ENCODE measurements at regions not wholly inside any gene's neighbourhood (a gene's known extent, or its start where the extent isn't known, plus 50 kb on each side); places are given as distances from the start of the nearest gene placed in this dataset.

DNA sequence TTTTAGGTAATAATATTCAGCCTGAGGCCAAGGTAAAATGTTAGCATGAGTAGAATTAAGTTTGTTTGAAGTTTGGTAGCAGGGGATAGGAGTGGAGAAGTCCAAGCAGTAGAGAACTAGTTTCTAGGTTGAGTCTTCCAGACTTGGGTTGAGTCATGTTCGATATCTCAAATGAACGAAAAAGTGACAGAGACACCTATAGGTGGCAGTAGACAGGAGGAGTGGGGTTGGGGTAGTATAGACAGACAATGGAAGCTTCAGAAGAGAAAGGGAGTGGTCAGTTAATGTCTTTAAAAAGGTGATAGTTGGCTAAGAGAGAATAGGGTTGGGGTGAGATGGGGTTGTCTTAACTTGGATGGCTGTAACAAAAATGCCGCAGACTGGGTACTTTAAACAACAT lies 58.7 kb upstream of the EMCN start:
- no peaks in the 10 kb centered on the region for H3K9me3 ChIP-seq (ENCODE audit: low read length)
- H3K36me3 ChIP-seq (ENCODE audit: insufficient read depth, low read length), result no peaks in the 10 kb centered on the region
- no peak overlapping the region for H3K4me2 ChIP-seq (ENCODE audit: low read length)
- DNase-seq (ENCODE audit: low spot score), result peak; percentile 1
- no peak for TF ChIP-seq EZH2phosphoT487 (IDR thresholded peaks at IDR 0.05; ENCODE audit: borderline replicate concordance, low read depth, low read length)
- TF ChIP-seq, protein P1, sequence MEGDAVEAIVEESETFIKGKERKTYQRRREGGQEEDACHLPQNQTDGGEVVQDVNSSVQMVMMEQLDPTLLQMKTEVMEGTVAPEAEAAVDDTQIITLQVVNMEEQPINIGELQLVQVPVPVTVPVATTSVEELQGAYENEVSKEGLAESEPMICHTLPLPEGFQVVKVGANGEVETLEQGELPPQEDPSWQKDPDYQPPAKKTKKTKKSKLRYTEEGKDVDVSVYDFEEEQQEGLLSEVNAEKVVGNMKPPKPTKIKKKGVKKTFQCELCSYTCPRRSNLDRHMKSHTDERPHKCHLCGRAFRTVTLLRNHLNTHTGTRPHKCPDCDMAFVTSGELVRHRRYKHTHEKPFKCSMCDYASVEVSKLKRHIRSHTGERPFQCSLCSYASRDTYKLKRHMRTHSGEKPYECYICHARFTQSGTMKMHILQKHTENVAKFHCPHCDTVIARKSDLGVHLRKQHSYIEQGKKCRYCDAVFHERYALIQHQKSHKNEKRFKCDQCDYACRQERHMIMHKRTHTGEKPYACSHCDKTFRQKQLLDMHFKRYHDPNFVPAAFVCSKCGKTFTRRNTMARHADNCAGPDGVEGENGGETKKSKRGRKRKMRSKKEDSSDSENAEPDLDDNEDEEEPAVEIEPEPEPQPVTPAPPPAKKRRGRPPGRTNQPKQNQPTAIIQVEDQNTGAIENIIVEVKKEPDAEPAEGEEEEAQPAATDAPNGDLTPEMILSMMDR (conservative IDR thresholded peaks at IDR 0.05; ENCODE audit: low read length), result peak; percentile 57
- no peaks in the 10 kb centered on the region for H3K4me1 ChIP-seq (ENCODE audit: insufficient read depth, low read length, poor library complexity, severe bottlenecking)
- no peak overlapping the region for H2AFZ ChIP-seq (ENCODE audit: low read length)
- CTCF ChIA-PET (ENCODE audit: unreplicated experiment), result no interaction called here
- no TSS peak for BruUV-seq (replicated peaks)
- H4K20me1 ChIP-seq (ENCODE audit: insufficient read depth, low read length), result no peaks in the 10 kb centered on the region
- no peaks in the 10 kb centered on the region for H3K9me2 ChIP-seq (ENCODE audit: insufficient read depth, low read length)
- no peak overlapping the region for H3K27ac ChIP-seq (ENCODE audit: low read depth, low read length, poor library complexity, severe bottlenecking)
- no peaks in the 10 kb centered on the region for H3K79me2 ChIP-seq (ENCODE audit: insufficient read depth, low read depth, low read length)
- POLR2A ChIA-PET, result no interaction called here
- intact Hi-C loops (cut with micrococcal nuclease; ENCODE audit: unreplicated experiment), result no loop called here
- no peak overlapping the region for H3K4me3 ChIP-seq (ENCODE audit: low read depth, low read length, poor library complexity, severe bottlenecking)

DNA sequence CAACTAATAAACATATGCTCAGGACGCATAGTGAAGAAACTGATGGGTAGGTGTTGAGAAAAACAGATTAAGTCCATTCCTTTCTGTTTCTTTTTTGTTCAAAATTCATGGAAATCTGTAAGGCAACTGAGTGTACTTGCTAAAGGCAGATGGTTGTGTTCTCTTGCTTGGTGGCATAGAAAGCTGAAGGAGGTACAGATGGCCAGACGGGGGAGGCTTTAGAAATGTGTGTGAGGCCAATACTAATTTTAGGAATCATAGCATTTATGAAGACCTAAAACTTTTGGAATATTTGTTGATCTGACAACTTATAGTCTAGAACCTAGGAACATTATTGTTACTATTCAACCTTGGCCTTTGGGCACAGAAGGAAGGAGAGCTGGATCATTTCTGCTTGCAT lies 56.8 kb upstream of the EMCN start:
- Histone ChIP-seq H3K4me1 (ENCODE audit: insufficient read depth, low read length, poor library complexity, severe bottlenecking) (no peaks in the 10 kb centered on the region), H3K9me2 (ENCODE audit: insufficient read depth, low read length) (no peaks in the 10 kb centered on the region), H4K20me1 (ENCODE audit: insufficient read depth, low read length) (no peaks in the 10 kb centered on the region), H3K36me3 (ENCODE audit: insufficient read depth, low read length) (no peaks in the 10 kb centered on the region), H3K4me2 (ENCODE audit: low read length) (no peak overlapping the region), H3K4me3 (ENCODE audit: low read depth, low read length, poor library complexity, severe bottlenecking) (no peak overlapping the region), H2AFZ (ENCODE audit: low read length) (no peak overlapping the region), H3K27ac (ENCODE audit: low read depth, low read length, poor library complexity, severe bottlenecking) (no peak overlapping the region), H3K79me2 (ENCODE audit: insufficient read depth, low read depth, low read length) (no peaks in the 10 kb centered on the region), H3K9me3 (ENCODE audit: low read length) (no peaks in the 10 kb centered on the region)
- BruUV-seq (replicated peaks), result no TSS peak
- TF ChIP-seq EZH2phosphoT487 (IDR thresholded peaks at IDR 0.05; ENCODE audit: borderline replicate concordance, low read depth, low read length), result no peak
- TF ChIP-seq, protein P1 (conservative IDR thresholded peaks at IDR 0.05; ENCODE audit: low read length), result no peak
- no peak for DNase-seq (ENCODE audit: low spot score)
- intact Hi-C loops (cut with micrococcal nuclease; ENCODE audit: unreplicated experiment), result no loop called here
- POLR2A ChIA-PET, result no interaction called here
- CTCF ChIA-PET (ENCODE audit: unreplicated experiment), result no interaction called here

DNA sequence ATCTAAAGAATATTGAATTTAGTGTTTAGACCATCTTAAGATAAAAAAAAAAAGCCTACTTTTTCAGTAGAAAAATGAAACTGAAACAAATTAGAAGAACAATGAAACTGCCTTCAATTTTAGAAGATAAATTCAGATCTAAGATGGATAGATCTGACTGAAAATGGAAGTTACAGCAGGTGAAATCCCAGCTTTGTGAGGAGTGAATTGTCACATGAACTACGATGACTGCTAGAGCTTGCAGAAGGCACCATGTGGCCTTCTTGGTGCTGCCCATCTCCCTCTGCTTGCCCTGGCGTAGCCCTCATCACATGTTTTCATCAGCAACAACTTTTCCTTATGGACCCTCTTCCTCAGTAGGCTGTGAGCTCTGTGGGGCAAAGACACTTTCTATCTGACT lies 51.4 kb upstream of the EMCN start:
- H3K9me3 ChIP-seq (ENCODE audit: low read length), result no peaks in the 10 kb centered on the region
- H3K4me2 ChIP-seq (ENCODE audit: low read length), result no peak overlapping the region
- no peak overlapping the region for H3K4me3 ChIP-seq (ENCODE audit: low read depth, low read length, poor library complexity, severe bottlenecking)
- CTCF ChIA-PET (ENCODE audit: unreplicated experiment), result no interaction called here
- intact Hi-C loops (cut with micrococcal nuclease; ENCODE audit: unreplicated experiment), result no loop called here
- no peaks in the 10 kb centered on the region for H3K36me3 ChIP-seq (ENCODE audit: insufficient read depth, low read length)
- no TSS peak for BruUV-seq (replicated peaks)
- H2AFZ ChIP-seq (ENCODE audit: low read length), result no peak overlapping the region
- no peaks in the 10 kb centered on the region for H3K79me2 ChIP-seq (ENCODE audit: insufficient read depth, low read depth, low read length)
- H3K4me1 ChIP-seq (ENCODE audit: insufficient read depth, low read length, poor library complexity, severe bottlenecking), result no peaks in the 10 kb centered on the region
- no peaks in the 10 kb centered on the region for H3K9me2 ChIP-seq (ENCODE audit: insufficient read depth, low read length)
- no peaks in the 10 kb centered on the region for H4K20me1 ChIP-seq (ENCODE audit: insufficient read depth, low read length)
- POLR2A ChIA-PET, result no interaction called here
- TF ChIP-seq, protein P1 (conservative IDR thresholded peaks at IDR 0.05; ENCODE audit: low read length), result no peak
- TF ChIP-seq EZH2phosphoT487 (IDR thresholded peaks at IDR 0.05; ENCODE audit: borderline replicate concordance, low read depth, low read length), result no peak
- no peak overlapping the region for H3K27ac ChIP-seq (ENCODE audit: low read depth, low read length, poor library complexity, severe bottlenecking)
- DNase-seq (ENCODE audit: low spot score), result no peak

All from OCI-LY7 (cell line).